H1 (cell line): ENCODE measurements at regions not wholly inside any gene's neighbourhood (a gene's known extent, or its start where the extent isn't known, plus 50 kb on each side); places are given as distances from the start of the nearest gene placed in this dataset.

Experiments used
- CTCF ChIA-PET: fragments of 300-600 bp; sonication (Branson Sonifier 250); formaldehyde crosslinking; loops from one replicate; lab custom pipeline; 2021; ENCODE audit not compliant: partially characterized antibody; lab: Charles Lee
- POLR2A ChIA-PET: fragments of 300-600 bp; sonication (Branson Sonifier 250); formaldehyde crosslinking; loops from one replicate; lab custom pipeline; 2021; ENCODE audit warnings: inconsistent platforms; ENCODE audit not compliant: partially characterized antibody; lab: Charles Lee
- DNase-seq, 2 experiments: peaks; one replicate each; pipeline versions ENCODE4 v3.0.0 to v3.0.0-alpha.2; 2010 to 2022; ENCODE audit warnings: low spot score in 2 of 2, low read depth in 1 of 2, mixed read lengths in 1 of 2
- FAIRE-seq: peaks from 2 replicates; lab custom pipeline; 2011; peaks lifted over from hg19 to GRCh38; lab: Jason Lieb, UNC
- H2AFZ ChIP-seq: 2 replicates; pipeline ENCODE4 v1.8.1; 2012; ENCODE audit warnings: low read length, inconsistent platforms
- H2AK5ac ChIP-seq: 2 replicates; pipeline ENCODE4 v1.6.1; 2013; ENCODE audit warnings: low read depth, low read length
- H2BK120ac ChIP-seq: replicated peaks from 2 replicates; pipeline ENCODE3; 2013; ENCODE audit warnings: low read depth, low read length, inconsistent platforms
- H2BK12ac ChIP-seq: 2 replicates; pipeline ENCODE4 v1.6.1; 2013; ENCODE audit warnings: low read depth, low read length
- H2BK15ac ChIP-seq: 2 replicates; pipeline ENCODE4 v1.6.1; 2013; ENCODE audit warnings: low read length
- H2BK20ac ChIP-seq: 2 replicates; pipeline ENCODE4 v1.6.1; 2013; ENCODE audit warnings: low read length
- H2BK5ac ChIP-seq: 2 replicates; pipeline ENCODE4 v1.6.1; 2013; ENCODE audit warnings: low read depth, low read length
- H3K14ac ChIP-seq: 2 replicates; pipeline ENCODE4 v1.6.1; 2013; ENCODE audit warnings: inconsistent platforms; ENCODE audit not compliant: insufficient read length
- H3K18ac ChIP-seq: 2 replicates; pipeline ENCODE4 v1.6.1; 2013; ENCODE audit warnings: low read length; ENCODE audit errors: extremely low read depth
- H3K23ac ChIP-seq: 2 replicates; pipeline ENCODE4 v1.6.1; 2013; ENCODE audit warnings: inconsistent platforms; ENCODE audit not compliant: insufficient read length
- H3K23me2 ChIP-seq: 2 replicates; pipeline ENCODE4 v1.6.1; 2013; ENCODE audit warnings: low read depth, low read length
- H3K27ac ChIP-seq: 2 replicates; pipeline ENCODE4 v1.6.1; 2011; ENCODE audit warnings: low read depth, low read length, inconsistent platforms
- H3K27me3 ChIP-seq, 4 experiments: replicated peaks in 1 of 4; 1 replicate in 1 of 4; 2 replicates in 3 of 4; pipeline versions ENCODE4 v1.6.1 to v1.8.1; 2011 to 2013; ENCODE audit warnings: low read length in 3 of 4, mild to moderate bottlenecking in 3 of 4, inconsistent platforms in 2 of 4, mixed read lengths in 2 of 4, moderate library complexity in 1 of 4; ENCODE audit not compliant: control insufficient read depth in 3 of 4, insufficient read depth in 3 of 4; ENCODE audit errors: extremely low read depth in 1 of 4
- H3K36me3 ChIP-seq, 4 experiments: 2 replicates each; pipeline versions ENCODE4 v1.6.1 to v1.8.1; 2011 to 2013; ENCODE audit warnings: mild to moderate bottlenecking in 4 of 4, low read length in 3 of 4, moderate library complexity in 2 of 4, control low read depth in 1 of 4, inconsistent platforms in 1 of 4; ENCODE audit not compliant: insufficient read depth in 4 of 4, control insufficient read depth in 2 of 4
- H3K4ac ChIP-seq: replicated peaks from 2 replicates; pipeline ENCODE3; 2013; ENCODE audit warnings: low read length, low read depth, mixed read lengths, inconsistent platforms; ENCODE audit not compliant: insufficient read length
- H3K4me1 ChIP-seq, 4 experiments: replicated peaks in 1 of 4; 1 replicate in 1 of 4; 2 replicates in 3 of 4; pipeline versions ENCODE4 v1.6.1 to v1.8.1; 2011 to 2013; ENCODE audit warnings: low read length in 3 of 4, inconsistent platforms in 2 of 4, mixed read lengths in 1 of 4; ENCODE audit not compliant: insufficient read depth in 4 of 4, control insufficient read depth in 3 of 4
- H3K4me2 ChIP-seq, 2 experiments: 2 replicates each; pipeline versions ENCODE4 v1.6.1 to v1.8.1; 2011 to 2013; ENCODE audit warnings: low read depth in 2 of 2, low read length in 2 of 2, control low read depth in 1 of 2, inconsistent platforms in 1 of 2, mild to moderate bottlenecking in 1 of 2; ENCODE audit not compliant: insufficient read depth in 1 of 2
- H3K4me3 ChIP-seq, 4 experiments: fragments of 200-600, 300-600 bp in 1 of 4; sonication (generic), shearing (Covaris generic), sonication (Bioruptor Twin) in 1 of 4; 2 replicates each; pipeline versions ENCODE4 v1.5.1 to v1.8.1; 2011 to 2016; ENCODE audit warnings: low read length in 4 of 4, low read depth in 3 of 4, control low read depth in 2 of 4, inconsistent platforms in 2 of 4, mild to moderate bottlenecking in 2 of 4, mixed read lengths in 1 of 4, moderate library complexity in 1 of 4; ENCODE audit not compliant: insufficient read depth in 2 of 4; ENCODE audit errors: extremely low read depth in 1 of 4
- H3K56ac ChIP-seq: replicated peaks from 2 replicates; pipeline ENCODE3; 2013; ENCODE audit warnings: low read depth, mild to moderate bottlenecking, mixed read lengths, low read length, inconsistent platforms; ENCODE audit not compliant: insufficient read length
- H3K79me1 ChIP-seq: 2 replicates; pipeline ENCODE4 v1.6.1; 2013; ENCODE audit warnings: low read depth, low read length, control low read depth
- H3K79me2 ChIP-seq, 2 experiments: 2 replicates each; pipeline versions ENCODE4 v1.6.1 to v1.8.1; 2012 to 2013; ENCODE audit warnings: low read length in 2 of 2, mild to moderate bottlenecking in 2 of 2, inconsistent platforms in 1 of 2; ENCODE audit not compliant: insufficient read depth in 2 of 2, control insufficient read depth in 1 of 2
- H3K9ac ChIP-seq, 4 experiments: replicated peaks in 1 of 4; 1 replicate in 1 of 4; 2 replicates in 3 of 4; pipeline versions ENCODE4 v1.6.1 to v1.8.1; 2011 to 2013; ENCODE audit warnings: low read depth in 3 of 4, low read length in 3 of 4, control low read depth in 2 of 4, mild to moderate bottlenecking in 2 of 4, moderate library complexity in 2 of 4, inconsistent platforms in 1 of 4; ENCODE audit errors: extremely low read depth in 1 of 4
- H3K9me3 ChIP-seq, 2 experiments: 2 replicates each; pipeline versions ENCODE4 v1.6.1 to v1.8.1; 2012 to 2013; ENCODE audit warnings: mild to moderate bottlenecking in 2 of 2, moderate library complexity in 2 of 2, control low read depth in 1 of 2, inconsistent platforms in 1 of 2, low read depth in 1 of 2, low read length in 1 of 2, mixed read lengths in 1 of 2; ENCODE audit not compliant: insufficient read depth in 2 of 2
- H4K20me1 ChIP-seq, 2 experiments: replicated peaks in 1 of 2; 2 replicates each; pipeline versions ENCODE3 to v1.8.1; 2011 to 2013; ENCODE audit warnings: inconsistent platforms in 2 of 2, low read length in 2 of 2, mild to moderate bottlenecking in 1 of 2; ENCODE audit not compliant: insufficient read depth in 2 of 2, control insufficient read depth in 1 of 2
- H4K5ac ChIP-seq: 2 replicates; pipeline ENCODE4 v1.6.1; 2013; ENCODE audit warnings: low read length, low read depth, mixed read lengths, inconsistent platforms; ENCODE audit not compliant: insufficient read length
- H4K8ac ChIP-seq: 2 replicates; pipeline ENCODE4 v1.8.0; 2013; ENCODE audit warnings: mild to moderate bottlenecking, moderate library complexity, low read length, inconsistent platforms; ENCODE audit not compliant: insufficient read depth; ENCODE audit errors: extremely low read depth
- H4K91ac ChIP-seq: replicated peaks from 2 replicates; pipeline ENCODE3; 2013; ENCODE audit warnings: low read length, mixed read lengths, inconsistent platforms; ENCODE audit not compliant: insufficient read length
- CBX8 ChIP-seq: fragments of 300-800, 300-1000 bp; sonication (generic); IDR thresholded peaks from 2 replicates; pipeline ENCODE4 v1.7.1; 2016; ENCODE audit warnings: low read depth, low read length, borderline replicate concordance
- CEBPB ChIP-seq: IDR thresholded peaks from 2 replicates; pipeline ENCODE4 v1.6.1; 2012; ENCODE audit warnings: low read depth, low read length
- E2F6 ChIP-seq: IDR thresholded peaks from 2 replicates; pipeline ENCODE4 v1.6.1; 2012; ENCODE audit warnings: inconsistent platforms
- FOSL1 ChIP-seq: IDR thresholded peaks from 2 replicates; pipeline ENCODE4 v1.6.1; 2011; ENCODE audit warnings: mild to moderate bottlenecking, low read depth, low read length, moderate library complexity; ENCODE audit not compliant: insufficient read depth
- RBBP5 ChIP-seq: IDR thresholded peaks from 2 replicates; pipeline ENCODE4 v1.7.1; 2012; ENCODE audit warnings: low read depth, mild to moderate bottlenecking, inconsistent platforms, low read length, moderate library complexity, borderline replicate concordance
- SIRT6 ChIP-seq: IDR thresholded peaks from one replicate; pipeline ENCODE4 v1.7.1; 2012; ENCODE audit warnings: low read length, inconsistent platforms
- SIX5 ChIP-seq: IDR thresholded peaks from 2 replicates; pipeline ENCODE4 v1.6.1; 2011; ENCODE audit warnings: mild to moderate bottlenecking, low read depth, low read length
- TCF12 ChIP-seq: IDR thresholded peaks from 2 replicates; pipeline ENCODE4 v1.6.1; 2011; ENCODE audit warnings: low read depth, mild to moderate bottlenecking, low read length
- USF2 ChIP-seq: IDR thresholded peaks from 2 replicates; pipeline ENCODE4 v1.6.1; 2011; ENCODE audit warnings: low read length, improper control_type of control experiment
- ZNF274 ChIP-seq: IDR thresholded peaks from 2 replicates; pipeline ENCODE4 v1.7.0; 2012; ENCODE audit warnings: low read length, borderline replicate concordance; ENCODE audit errors: extremely low read depth
- WGBS, 2 experiments: shearing (Covaris generic) in 1 of 2; methylation state at CpG; one replicate each; pipeline versions ENCODE4 v1.1.6 to v1.1.7; 2013 to 2015; ENCODE audit warnings: low lambda C conversion rate in 2 of 2, mixed read lengths in 2 of 2, inconsistent platforms in 1 of 2, low coverage in 1 of 2, missing lambda C conversion rate in 1 of 2; ENCODE audit not compliant: insufficient replicate concordance in 2 of 2, insufficient coverage in 1 of 2, insufficient read length in 1 of 2; ENCODE audit errors: extremely low coverage in 1 of 2, missing lambda C conversion rate in 1 of 2; 5-methylcytosine and 5-hydroxymethylcytosine counted together

- no peak overlapping the region for H3K9ac ChIP-seq
- no peak overlapping the region for H2BK12ac ChIP-seq
- H2BK20ac ChIP-seq = no peak overlapping the region
- no peak overlapping the region for H3K4ac ChIP-seq
- no peak overlapping the region for H2BK5ac ChIP-seq
- H3K79me2 ChIP-seq = no peaks in the 10 kb centered on the region
- H3K23me2 ChIP-seq = peaks cover 8% of the 10 kb centered on the region
- H3K23ac ChIP-seq = no peak overlapping the region
- H2AK5ac ChIP-seq = no peak overlapping the region
- H3K27me3 ChIP-seq = peaks cover 12 to 48% (median 42%) of the 10 kb centered on the region in 4 experiments
- no peak overlapping the region for H3K56ac ChIP-seq
- H3K4me2 ChIP-seq = peak overlapping the region; percentile 87 to 97; a peak in 3 of 4 replicates
- H4K91ac ChIP-seq = no peak overlapping the region
- ChIA-PET POLR2A (no interaction called here), CTCF (interaction anchor here (0.6 kb wide), 2 partner anchors 50 to 86 kb away, joined by 4 to 5 read pairs; no protein-coding TSS in a partner anchor)
- H3K27ac ChIP-seq = no peak overlapping the region
- H2BK120ac ChIP-seq = no peak overlapping the region
- H2BK15ac ChIP-seq = no peak overlapping the region
- H3K4me3 ChIP-seq = peak overlapping the region in 1 of 4 experiments; percentile 60; a peak in 4 of 8 replicates
- no peaks in the 10 kb centered on the region for H3K9me3 ChIP-seq
- H3K4me1 ChIP-seq = peaks cover 0 to 4% (median 2%) of the 10 kb centered on the region in 4 experiments; a peak in 3 of 7 replicates
- H4K20me1 ChIP-seq = no peaks in the 10 kb centered on the region
- H2AFZ ChIP-seq = no peak overlapping the region
- no peak overlapping the region for H4K8ac ChIP-seq
- TF ChIP-seq TCF12 (no peak), USF2 (no peak), CBX8 (no peak), FOSL1 (no peak), RBBP5 (no peak), SIX5 (no peak), CEBPB (no peak), SIRT6 (no peak), E2F6 (no peak), ZNF274 (no peak)
- no peak overlapping the region for H4K5ac ChIP-seq
- 81% methylated on average over 12 of the region's 13 CpGs; no CpG with 5 or more reads in 1 of the 2 experiments for WGBS, 2 experiments
- no peak for FAIRE-seq
- H3K79me1 ChIP-seq = no peaks in the 10 kb centered on the region
- H3K18ac ChIP-seq = no peak overlapping the region
- no peak overlapping the region for H3K14ac ChIP-seq
- no peak for DNase-seq
- H3K36me3 ChIP-seq = no peaks in the 10 kb centered on the region
Observed at GRCh38 chr9:17907779-17908508, 329.1 kb downstream of the SH3GL2 start.
